Pancreas (tissue), 10 donors: ENCODE measurements at regions not wholly inside any gene's neighbourhood (a gene's known extent, or its start where the extent isn't known, plus 50 kb on each side); places are given as distances from the start of the nearest gene placed in this dataset.

ENCODE experiments used
- ATAC-seq, 4 donors: fragments of 200-7000 bp; cut with Tn5 transposase; one replicate each; pipeline versions ENCODE4 v1.8.0 to v1.9.1; 2020; ENCODE audit warnings: mild to moderate bottlenecking in 4 of 4, moderate library complexity in 4 of 4
- DNase-seq, 6 donors: peaks; one replicate each; pipeline ENCODE4 v3.0.0-alpha.2; 2020
- FAIRE-seq: peaks from 2 replicates; lab custom pipeline; 2012; peaks lifted over from hg19 to GRCh38; lab: Jason Lieb, UNC
- H3K27ac ChIP-seq, 4 donors: fragments of 200-600 bp; sonication (generic); 1 replicate in 3 of 4; 2 replicates in 1 of 4; pipeline versions ENCODE4 v1.5.0 to v1.8.0; 2020
- H3K27me3 ChIP-seq, 4 donors: fragments of 200-600 bp; one replicate each; pipeline ENCODE4 v1.8.0; 2021
- H3K36me3 ChIP-seq, 3 donors: fragments of 200-600 bp; sonication (generic) in 1 of 3; one replicate each; pipeline versions ENCODE4 v1.5.0 to v1.8.0; 2020 to 2021
- H3K4me1 ChIP-seq, 3 donors: fragments of 200-600 bp; one replicate each; pipeline ENCODE4 v1.8.0; 2021
- H3K4me3 ChIP-seq, 4 donors: fragments of 200-600 bp; sonication (generic) in 2 of 4; one replicate each; pipeline versions ENCODE4 v1.5.0 to v1.8.0; 2020 to 2021
- H3K9me3 ChIP-seq, 4 donors: fragments of 200-600 bp; one replicate each; pipeline ENCODE4 v1.8.0; 2021
- WGBS, 2 donors: extraction: QIAGEN DNeasy Blood & Tissue Kit; methylation state at CpG; one replicate each; pipeline ENCODE4 v1.1.7; 2013; 5-methylcytosine and 5-hydroxymethylcytosine counted together
- intact Hi-C, 3 donors: fragments of 100-400 bp; cut with DNase I; formaldehyde crosslinking; loops; one replicate each; pipeline versions ENCODE4 v1.11.1 to v1.14.2; 2022
- TF ChIP-seq, protein P1 (sequence below), 4 donors: fragments of 200-600 bp; sonication (generic) in 3 of 4; IDR thresholded peaks; one replicate each; pipeline versions ENCODE4 v1.5.0 to v1.8.0; 2021; ENCODE audit warnings: antibody characterized with exemption in 4 of 4
- donor health status: healthy with polysubstance abuse.
- donor health status: DM: no; HTN: no; CAD: no; lungs with moderate emphysema.
- donor health status: DM: no; HTN: no; CAD: no.
- donor health status: control.
- donor health status: control.
- donor health status: Bipolar disorder and iron deficiency.
- donor health status: DM: yes; HTN: yes; CAD: no.
- donor health status: DM: no; HTN: no; CAD: no.
- donor health status: DM: no; HTN: no; CAD: no.
- donor health status: DM: yes; HTN: yes; CAD: no.

DNA sequence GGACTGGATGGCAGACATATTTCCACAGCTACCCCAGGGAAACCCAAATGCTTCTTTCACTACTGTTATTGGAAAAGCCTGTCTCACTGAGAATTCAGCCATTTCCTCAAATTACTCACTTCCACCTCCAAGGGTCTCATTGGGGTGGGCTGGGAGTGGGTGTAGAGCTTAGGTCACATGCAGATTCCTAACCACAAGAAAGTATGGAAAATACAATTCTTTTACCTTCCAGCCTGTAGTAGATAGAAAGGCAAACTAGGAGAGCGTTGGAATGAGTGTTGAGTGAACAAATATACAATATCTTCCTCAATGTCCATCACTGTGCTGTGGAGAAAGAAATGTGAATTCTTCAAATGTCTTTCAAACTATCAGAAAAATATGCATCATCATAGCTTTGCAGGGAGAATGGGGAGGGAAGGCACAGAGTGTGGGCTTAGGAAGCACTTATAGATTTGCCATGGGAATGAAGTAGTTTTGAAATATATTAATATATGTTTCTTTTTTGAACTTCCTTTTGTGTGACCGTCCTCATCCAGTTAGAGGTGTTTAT, 245.3 kb upstream of the JADE1 start:
- intact Hi-C loops, result loop anchor here in 2 of 3 donors (10.0 kb wide), 3 partner anchors 109 to 301 kb away; partner anchors contain the start of gene JADE1 (in 1 of the 2)
- Histone ChIP-seq H3K27ac (no peak overlapping the region), H3K9me3 (no peaks in the 10 kb centered on the region), H3K36me3 (no peaks in the 10 kb centered on the region), H3K27me3 (no peaks in the 10 kb centered on the region), H3K4me1 (peaks cover 11 to 18% (median 12%) of the 10 kb centered on the region in 3 donors), H3K4me3 (no peak overlapping the region)
- FAIRE-seq (no peak), DNase-seq (no peak), ATAC-seq (no peak)
- WGBS, 2 donors, result 83 to 84% methylated on average over 2 of the region's 2 CpGs
- TF ChIP-seq, protein P1, sequence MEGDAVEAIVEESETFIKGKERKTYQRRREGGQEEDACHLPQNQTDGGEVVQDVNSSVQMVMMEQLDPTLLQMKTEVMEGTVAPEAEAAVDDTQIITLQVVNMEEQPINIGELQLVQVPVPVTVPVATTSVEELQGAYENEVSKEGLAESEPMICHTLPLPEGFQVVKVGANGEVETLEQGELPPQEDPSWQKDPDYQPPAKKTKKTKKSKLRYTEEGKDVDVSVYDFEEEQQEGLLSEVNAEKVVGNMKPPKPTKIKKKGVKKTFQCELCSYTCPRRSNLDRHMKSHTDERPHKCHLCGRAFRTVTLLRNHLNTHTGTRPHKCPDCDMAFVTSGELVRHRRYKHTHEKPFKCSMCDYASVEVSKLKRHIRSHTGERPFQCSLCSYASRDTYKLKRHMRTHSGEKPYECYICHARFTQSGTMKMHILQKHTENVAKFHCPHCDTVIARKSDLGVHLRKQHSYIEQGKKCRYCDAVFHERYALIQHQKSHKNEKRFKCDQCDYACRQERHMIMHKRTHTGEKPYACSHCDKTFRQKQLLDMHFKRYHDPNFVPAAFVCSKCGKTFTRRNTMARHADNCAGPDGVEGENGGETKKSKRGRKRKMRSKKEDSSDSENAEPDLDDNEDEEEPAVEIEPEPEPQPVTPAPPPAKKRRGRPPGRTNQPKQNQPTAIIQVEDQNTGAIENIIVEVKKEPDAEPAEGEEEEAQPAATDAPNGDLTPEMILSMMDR (IDR thresholded peaks at IDR 0.05), result no peak

GRCh38 chr4:128560754-128561495, 248.6 kb upstream of the JADE1 start:
- WGBS, 2 donors, result 16 to 17% methylated on average over 6 of the region's 6 CpGs
- FAIRE-seq (no peak), ATAC-seq (peak; percentile 36 to 73 (median 54)), DNase-seq (no peak)
- Histone ChIP-seq H3K9me3 (no peaks in the 10 kb centered on the region), H3K27ac (peak overlapping the region in 2 of 4 donors; percentile 54 to 65), H3K4me1 (peaks cover 11 to 17% (median 12%) of the 10 kb centered on the region in 3 donors), H3K4me3 (no peak overlapping the region), H3K27me3 (no peaks in the 10 kb centered on the region), H3K36me3 (no peaks in the 10 kb centered on the region)
- intact Hi-C loops, result loop anchor here in 2 of 3 donors (10.0 kb wide), 3 partner anchors 106 to 304 kb away; partner anchors contain the start of gene JADE1 (in 1 of the 2)
- TF ChIP-seq, protein P1 (IDR thresholded peaks at IDR 0.05), result no peak

DNA sequence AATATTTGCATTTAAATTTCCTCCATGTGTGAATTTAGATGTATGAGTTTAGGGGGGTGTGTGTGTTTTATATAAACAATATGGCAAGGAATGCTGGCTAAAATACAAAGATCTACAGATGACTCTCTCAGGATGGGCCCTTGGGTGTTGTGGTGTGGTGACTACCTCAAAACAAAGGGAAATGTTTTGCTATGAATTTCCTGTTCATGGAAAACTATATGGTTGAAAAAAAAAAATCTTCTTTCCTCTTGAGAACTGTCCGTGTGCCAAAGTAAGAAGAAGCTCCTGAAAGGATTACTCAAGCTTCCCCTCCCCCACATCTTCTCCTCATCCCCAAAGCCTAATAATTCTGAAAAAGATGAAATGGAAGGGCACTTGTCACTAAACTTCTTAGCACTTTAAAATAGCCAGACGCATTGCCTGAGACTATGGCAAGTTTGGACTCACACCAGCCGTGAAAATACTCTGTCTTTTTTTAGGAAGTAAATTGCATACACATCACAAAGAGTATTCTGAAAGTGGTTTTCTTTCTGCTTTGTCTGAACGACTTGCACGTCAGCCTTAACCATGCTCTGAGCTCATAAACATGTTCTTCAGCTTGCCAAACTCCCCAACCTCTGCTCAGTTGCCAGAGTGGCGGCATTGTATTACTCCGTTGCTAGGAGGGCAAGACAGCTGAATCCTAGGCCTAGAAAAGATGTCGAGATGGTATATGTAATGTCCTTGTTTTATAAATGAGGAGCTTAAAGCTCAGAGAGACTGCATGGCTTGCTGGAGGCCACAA, 250.4 kb upstream of the JADE1 start:
- intact Hi-C loops, result no loop called here
- TF ChIP-seq, protein P1 (IDR thresholded peaks at IDR 0.05), result no peak
- DNase-seq (no peak), FAIRE-seq (peak; percentile 45), ATAC-seq (peak in 1 of 4 donors; percentile 55)
- H3K27ac ChIP-seq, result no peak overlapping the region
- no peaks in the 10 kb centered on the region for H3K9me3 ChIP-seq
- H3K4me3 ChIP-seq, result no peak overlapping the region
- H3K36me3 ChIP-seq, result no peaks in the 10 kb centered on the region
- whole genome bisulfite sequencing, 2 donors, result 77 to 85% methylated on average over 8 of the region's 8 CpGs
- no peaks in the 10 kb centered on the region for H3K27me3 ChIP-seq
- H3K4me1 ChIP-seq, result peaks cover 12 to 25% (median 15%) of the 10 kb centered on the region in 3 donors

DNA sequence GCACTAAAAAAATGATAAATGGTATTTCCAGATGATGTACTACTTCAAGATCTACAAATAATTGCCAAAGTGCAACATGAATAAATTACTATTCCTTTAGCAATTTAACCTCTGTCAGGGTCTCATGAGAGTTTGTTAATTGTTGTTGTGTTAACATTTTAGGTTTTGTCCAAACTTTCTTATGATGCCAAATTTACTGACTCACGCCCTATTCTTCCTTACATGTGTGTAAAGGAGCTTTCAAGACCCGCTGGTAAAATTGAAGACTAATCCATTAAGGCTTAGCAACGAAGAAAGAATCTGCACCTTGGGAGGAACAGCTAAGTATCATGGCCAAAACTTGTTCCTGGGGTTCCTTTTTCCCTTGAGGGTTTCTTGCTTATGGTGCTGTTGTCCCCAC, 252.7 kb upstream of the JADE1 start:
- Histone ChIP-seq H3K36me3 (no peaks in the 10 kb centered on the region), H3K9me3 (no peaks in the 10 kb centered on the region), H3K4me3 (no peak overlapping the region), H3K27me3 (no peaks in the 10 kb centered on the region), H3K27ac (no peak overlapping the region), H3K4me1 (peaks cover 19 to 38% (median 23%) of the 10 kb centered on the region in 3 donors)
- FAIRE-seq (no peak), ATAC-seq (no peak), DNase-seq (no peak)
- intact Hi-C loops, result no loop called here
- WGBS, 2 donors, result 81% methylated on average over 3 of the region's 3 CpGs
- TF ChIP-seq, protein P1 (IDR thresholded peaks at IDR 0.05), result no peak
